Hepatocyte (in vitro differentiated cells): ENCODE measurements at regions not wholly inside any gene's neighbourhood (a gene's known extent, or its start where the extent isn't known, plus 50 kb on each side); places are given as distances from the start of the nearest gene placed in this dataset.

ENCODE experiments used
- DNase-seq: peaks from one replicate; pipeline ENCODE4 v3.0.0-alpha.2; 2016; ENCODE audit warnings: low spot score
- H2AFZ ChIP-seq: fragments of 200-600 bp; sonication (generic); 2 replicates; pipeline ENCODE4 v1.6.0; 2016; ENCODE audit warnings: antibody characterized with exemption, mild to moderate bottlenecking
- H3K27ac ChIP-seq: fragments of 200-600 bp; sonication (generic); 2 replicates; pipeline ENCODE4 v1.5.1; 2016; ENCODE audit warnings: mild to moderate bottlenecking
- H3K27me3 ChIP-seq: fragments of 200-600 bp; sonication (generic); 2 replicates; pipeline ENCODE4 v1.6.1; 2016
- H3K36me3 ChIP-seq: fragments of 200-600 bp; sonication (generic); replicated peaks from 2 replicates; pipeline ENCODE4 v1.5.1; 2016; ENCODE audit warnings: low read depth; ENCODE audit not compliant: insufficient read depth
- H3K4me1 ChIP-seq: fragments of 200-600 bp; sonication (generic); 2 replicates; pipeline ENCODE4 v1.5.1; 2016; ENCODE audit warnings: mild to moderate bottlenecking, moderate library complexity; ENCODE audit not compliant: insufficient read depth
- H3K4me2 ChIP-seq: fragments of 200-600 bp; sonication (generic); 2 replicates; pipeline ENCODE4 v1.6.0; 2016
- H3K4me3 ChIP-seq: fragments of 200-600 bp; sonication (generic); 2 replicates; pipeline ENCODE4 v1.5.1; 2016; ENCODE audit warnings: mild to moderate bottlenecking
- H3K79me2 ChIP-seq: fragments of 200-600 bp; sonication (generic); 2 replicates; pipeline ENCODE4 v1.6.0; 2017; ENCODE audit warnings: mild to moderate bottlenecking
- H3K9me2 ChIP-seq: fragments of 200-600 bp; sonication (generic); replicated peaks from 2 replicates; pipeline ENCODE4 v1.6.0; 2017; ENCODE audit warnings: mild to moderate bottlenecking; ENCODE audit not compliant: insufficient read depth
- H3K9me3 ChIP-seq: fragments of 200-600 bp; sonication (generic); 2 replicates; pipeline ENCODE4 v1.5.1; 2016; ENCODE audit warnings: low read depth, mild to moderate bottlenecking
- H4K20me1 ChIP-seq: fragments of 200-600 bp; sonication (generic); 2 replicates; pipeline ENCODE4 v1.6.0; 2016; ENCODE audit warnings: mild to moderate bottlenecking; ENCODE audit not compliant: insufficient read depth, poor library complexity, severe bottlenecking
- EZH2 ChIP-seq: fragments of 200-600 bp; sonication (generic); IDR thresholded peaks from 2 replicates; pipeline ENCODE4 v1.6.1; 2016; ENCODE audit warnings: antibody characterized with exemption, mild to moderate bottlenecking, borderline replicate concordance
- EZH2phosphoT487 ChIP-seq: fragments of 200-600 bp; sonication (generic); IDR thresholded peaks from one replicate; pipeline ENCODE4 v1.6.1; 2018; ENCODE audit warnings: antibody characterized with exemption, mild to moderate bottlenecking, low read depth, moderate library complexity; ENCODE audit not compliant: unreplicated experiment, severe bottlenecking
- WGBS: methylation state at CpG from one replicate; pipeline ENCODE4 v1.1.6; 2016; ENCODE audit warnings: low lambda C conversion rate; ENCODE audit errors: missing lambda C conversion rate; 5-methylcytosine and 5-hydroxymethylcytosine counted together
- TF ChIP-seq, protein P1 (sequence below): fragments of 200-600 bp; sonication (generic); IDR thresholded peaks from 2 replicates; pipeline ENCODE4 v1.5.1; 2016; ENCODE audit warnings: antibody characterized with exemption, mild to moderate bottlenecking; ENCODE audit not compliant: poor library complexity

DNA sequence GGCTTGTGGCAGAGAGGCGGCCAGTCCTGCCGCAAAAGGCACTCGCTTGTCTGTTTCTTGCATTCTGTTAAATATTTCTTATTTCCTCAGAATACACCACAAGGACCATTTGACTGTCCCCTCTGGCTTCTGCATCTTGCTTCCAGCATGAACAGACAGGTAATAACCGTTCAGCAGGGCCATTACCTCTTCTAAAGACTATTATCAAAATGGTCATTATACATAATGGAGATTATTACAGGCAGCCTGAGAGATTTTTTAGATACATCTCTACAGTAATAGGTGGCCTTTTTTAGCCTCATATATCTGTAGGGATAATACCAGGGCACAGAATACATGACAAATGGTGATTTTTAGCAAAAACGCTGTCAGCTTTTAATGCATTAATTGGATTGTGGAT, 382.0 kb downstream of the PSAT1 start:
- H3K9me2 ChIP-seq = no peaks in the 10 kb centered on the region
- no peak for TF ChIP-seq EZH2phosphoT487
- no peak for TF ChIP-seq EZH2
- TF ChIP-seq, protein P1, sequence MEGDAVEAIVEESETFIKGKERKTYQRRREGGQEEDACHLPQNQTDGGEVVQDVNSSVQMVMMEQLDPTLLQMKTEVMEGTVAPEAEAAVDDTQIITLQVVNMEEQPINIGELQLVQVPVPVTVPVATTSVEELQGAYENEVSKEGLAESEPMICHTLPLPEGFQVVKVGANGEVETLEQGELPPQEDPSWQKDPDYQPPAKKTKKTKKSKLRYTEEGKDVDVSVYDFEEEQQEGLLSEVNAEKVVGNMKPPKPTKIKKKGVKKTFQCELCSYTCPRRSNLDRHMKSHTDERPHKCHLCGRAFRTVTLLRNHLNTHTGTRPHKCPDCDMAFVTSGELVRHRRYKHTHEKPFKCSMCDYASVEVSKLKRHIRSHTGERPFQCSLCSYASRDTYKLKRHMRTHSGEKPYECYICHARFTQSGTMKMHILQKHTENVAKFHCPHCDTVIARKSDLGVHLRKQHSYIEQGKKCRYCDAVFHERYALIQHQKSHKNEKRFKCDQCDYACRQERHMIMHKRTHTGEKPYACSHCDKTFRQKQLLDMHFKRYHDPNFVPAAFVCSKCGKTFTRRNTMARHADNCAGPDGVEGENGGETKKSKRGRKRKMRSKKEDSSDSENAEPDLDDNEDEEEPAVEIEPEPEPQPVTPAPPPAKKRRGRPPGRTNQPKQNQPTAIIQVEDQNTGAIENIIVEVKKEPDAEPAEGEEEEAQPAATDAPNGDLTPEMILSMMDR = no peak
- whole genome bisulfite sequencing = 88% methylated on average over 5 of the region's 5 CpGs

DNA sequence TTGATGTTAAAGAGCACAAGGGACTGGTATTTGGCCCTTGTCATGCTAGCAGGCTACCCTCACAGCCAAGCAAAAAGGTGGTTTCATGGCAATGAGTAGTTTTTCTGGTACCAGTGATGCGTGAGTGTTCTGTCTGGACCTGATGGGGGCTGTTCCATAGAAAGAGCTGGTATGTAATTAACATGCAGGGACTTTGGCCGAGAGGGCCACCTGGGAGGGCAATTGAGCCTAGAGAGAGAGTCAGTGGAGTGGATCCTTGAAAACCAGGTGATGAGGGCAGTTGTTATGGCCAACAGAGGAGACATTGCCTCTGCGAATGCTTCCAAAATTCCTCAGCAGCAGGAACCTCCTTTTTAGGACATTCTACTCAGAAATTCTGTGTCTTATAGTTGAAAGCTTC, 383.3 kb downstream of the PSAT1 start:
- no peak overlapping the region for H3K4me3 ChIP-seq

More for the DNA sequence above, 382.0 kb downstream of the PSAT1 start:
- H3K4me1 ChIP-seq = no peaks in the 10 kb centered on the region
- no peak overlapping the region for H3K4me3 ChIP-seq
- DNase-seq = no peak
- no peaks in the 10 kb centered on the region for H3K79me2 ChIP-seq
- H3K27ac ChIP-seq = no peak overlapping the region
- no peaks in the 10 kb centered on the region for H4K20me1 ChIP-seq
- H3K4me2 ChIP-seq = no peak overlapping the region
- no peaks in the 10 kb centered on the region for H3K9me3 ChIP-seq
- no peaks in the 10 kb centered on the region for H3K36me3 ChIP-seq
- H2AFZ ChIP-seq = no peak overlapping the region
- no peaks in the 10 kb centered on the region for H3K27me3 ChIP-seq

DNA sequence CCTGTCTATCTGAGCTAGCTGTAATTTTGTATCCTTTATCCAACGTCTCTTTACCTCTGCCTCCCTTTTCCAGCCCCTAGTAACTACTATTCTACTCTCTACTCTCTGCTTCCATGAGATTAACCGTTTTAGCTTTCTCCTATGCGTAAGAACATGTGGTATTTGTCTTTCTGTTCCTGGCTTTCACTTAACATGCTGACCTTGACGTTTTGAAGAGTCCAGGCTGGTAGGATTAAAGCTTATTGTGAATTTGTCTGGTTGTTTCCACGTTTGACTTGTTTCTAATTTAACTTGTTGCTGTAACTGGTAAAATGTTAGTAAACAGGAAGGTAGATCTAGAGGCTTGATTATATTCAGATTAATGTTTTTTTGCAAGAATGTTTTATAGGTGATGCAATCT, 385.3 kb downstream of the PSAT1 start:
- no peak overlapping the region for H3K4me2 ChIP-seq
- TF ChIP-seq EZH2phosphoT487 = no peak
- TF ChIP-seq, protein P1 = no peak
- no peak for TF ChIP-seq EZH2

More for the DNA sequence above, 383.3 kb downstream of the PSAT1 start:
- no peaks in the 10 kb centered on the region for H4K20me1 ChIP-seq
- H3K27ac ChIP-seq = no peak overlapping the region
- no peaks in the 10 kb centered on the region for H3K79me2 ChIP-seq
- H3K4me1 ChIP-seq = no peaks in the 10 kb centered on the region
- no peak for TF ChIP-seq EZH2phosphoT487
- TF ChIP-seq, protein P1 = no peak
- TF ChIP-seq EZH2 = no peak
- no peaks in the 10 kb centered on the region for H3K9me2 ChIP-seq
- no peaks in the 10 kb centered on the region for H3K36me3 ChIP-seq
- WGBS = 85% methylated on average over 3 of the region's 3 CpGs
- no peaks in the 10 kb centered on the region for H3K27me3 ChIP-seq
- no peak overlapping the region for H2AFZ ChIP-seq
- no peak overlapping the region for H3K4me2 ChIP-seq
- no peaks in the 10 kb centered on the region for H3K9me3 ChIP-seq
- DNase-seq = no peak

DNA sequence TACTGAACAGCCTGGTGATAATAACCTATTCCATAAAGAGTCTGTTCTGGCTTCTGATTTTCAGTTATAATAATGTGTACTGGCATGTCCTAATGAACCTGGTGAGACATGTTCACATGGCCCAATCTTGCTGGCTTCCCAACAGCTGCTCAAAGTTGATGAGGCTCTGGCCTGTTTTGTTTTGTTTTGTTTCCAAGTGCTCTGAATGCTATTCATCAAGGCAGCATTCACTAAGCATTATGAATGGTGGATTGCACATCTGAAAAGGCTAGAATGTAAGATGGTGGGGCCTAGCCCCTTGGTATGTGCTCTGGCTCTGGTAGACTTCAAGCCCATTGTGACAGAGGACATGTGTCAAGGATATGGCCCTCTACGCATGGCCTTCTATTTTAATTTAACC, 388.5 kb downstream of the PSAT1 start:
- DNase-seq = no peak
- no peak overlapping the region for H2AFZ ChIP-seq
- no peak overlapping the region for H3K27ac ChIP-seq

More for the DNA sequence above, 385.3 kb downstream of the PSAT1 start:
- Histone ChIP-seq H3K9me2 (no peaks in the 10 kb centered on the region), H3K79me2 (no peaks in the 10 kb centered on the region), H4K20me1 (no peaks in the 10 kb centered on the region), H3K9me3 (no peaks in the 10 kb centered on the region), H3K4me3 (no peak overlapping the region), H3K27me3 (no peaks in the 10 kb centered on the region), H3K36me3 (no peaks in the 10 kb centered on the region), H2AFZ (no peak overlapping the region), H3K4me1 (no peaks in the 10 kb centered on the region), H3K27ac (no peak overlapping the region)
- no peak for DNase-seq
- 30% methylated on average over 5 of the region's 5 CpGs for WGBS

More for the DNA sequence above, 388.5 kb downstream of the PSAT1 start:
- H3K9me3 ChIP-seq = no peaks in the 10 kb centered on the region
- no peaks in the 10 kb centered on the region for H3K27me3 ChIP-seq
- no peaks in the 10 kb centered on the region for H3K9me2 ChIP-seq
- TF ChIP-seq, protein P1 = no peak
- TF ChIP-seq EZH2phosphoT487 (no peak), EZH2 (no peak)
- no peaks in the 10 kb centered on the region for H3K4me1 ChIP-seq
- H3K79me2 ChIP-seq = no peaks in the 10 kb centered on the region
- no peaks in the 10 kb centered on the region for H4K20me1 ChIP-seq
- no peak overlapping the region for H3K4me3 ChIP-seq
- no peak overlapping the region for H3K4me2 ChIP-seq
- 91% methylated on average over 1 of the region's 1 CpG for WGBS
- H3K36me3 ChIP-seq = no peaks in the 10 kb centered on the region
